ENCODE measurements at regions not wholly inside any gene's neighbourhood (a gene's known extent, or its start where the extent isn't known, plus 50 kb on each side); places are given as distances from the start of the nearest gene placed in this dataset.
A peak's percentile ranks its signal among the peaks of the same experiment; 100 is the strongest.
"Not testable (repeated sequence)": the region's sequence is repeated elsewhere in the genome, so short reads cannot be mapped to it uniquely, and the experiment has no call there.

DNA sequence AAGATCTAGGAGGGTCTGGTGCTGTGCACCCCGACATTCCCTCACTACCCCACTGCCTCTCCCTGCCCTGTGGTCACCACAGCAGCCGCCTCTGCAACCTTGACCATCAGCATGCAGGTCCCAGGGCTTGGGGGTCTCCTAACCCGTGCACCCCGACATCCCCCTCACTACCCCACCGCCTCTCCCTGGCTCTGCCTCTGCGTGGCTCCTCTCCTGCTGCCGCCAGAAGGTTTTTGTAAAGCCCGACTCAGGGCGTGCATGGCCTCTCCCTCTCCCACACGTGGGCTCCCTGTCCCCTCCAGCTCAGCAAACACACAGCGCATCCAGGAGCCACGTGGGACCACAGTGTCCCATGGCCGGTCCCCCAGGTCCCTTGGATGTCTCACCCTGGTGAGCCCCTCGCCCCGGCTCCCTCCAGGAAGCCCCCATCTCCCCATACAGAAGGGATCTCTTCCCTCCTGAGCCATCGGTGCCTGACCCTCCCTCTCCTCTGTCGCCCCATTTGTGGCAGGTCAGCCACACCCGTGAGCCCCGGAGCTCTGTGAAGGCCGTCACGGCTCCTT lies 112.5 kb upstream of the LPCAT1 start:
- DNase-seq (ENCODE audit: low spot score), result not testable (repeated sequence)

DNA sequence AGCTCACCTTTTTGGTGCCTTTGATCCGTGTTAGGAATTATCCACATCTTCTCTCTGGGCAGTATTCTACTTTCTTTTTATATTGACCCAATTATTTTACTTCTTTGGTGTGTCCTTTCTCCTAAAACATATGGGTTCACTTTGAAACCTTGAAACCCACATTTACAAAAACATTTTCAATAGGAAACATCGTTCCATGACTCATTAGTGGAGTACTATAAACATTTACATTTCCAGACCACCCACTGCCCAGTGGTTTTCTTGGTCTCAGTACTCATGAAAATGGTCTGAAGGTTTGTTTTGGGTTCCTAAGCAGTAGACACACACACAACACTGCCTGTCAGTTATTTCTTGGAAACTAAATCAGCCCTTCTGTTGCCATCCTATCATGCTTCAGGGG lies 111.7 kb upstream of the LPCAT1 start:
- DNase-seq (ENCODE audit: low spot score), result not testable (repeated sequence)

DNA sequence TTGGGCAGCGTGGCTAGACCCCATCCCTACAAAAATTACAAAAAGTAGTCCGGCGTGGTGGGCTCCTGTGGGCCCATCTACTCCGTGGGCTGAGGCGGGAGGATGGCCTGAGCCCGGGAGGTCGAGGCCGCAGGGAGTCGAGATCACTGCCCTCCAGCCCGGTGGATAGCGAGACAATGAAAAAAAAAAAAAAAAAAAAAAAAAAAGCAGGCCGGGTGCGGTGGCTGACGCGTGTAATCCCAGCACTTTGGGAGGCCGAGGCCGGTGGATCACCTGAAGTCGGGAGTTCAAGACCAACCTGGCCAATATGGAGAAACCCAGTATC lies 110.5 kb upstream of the LPCAT1 start:
- no peak for DNase-seq (ENCODE audit: low spot score)

DNA sequence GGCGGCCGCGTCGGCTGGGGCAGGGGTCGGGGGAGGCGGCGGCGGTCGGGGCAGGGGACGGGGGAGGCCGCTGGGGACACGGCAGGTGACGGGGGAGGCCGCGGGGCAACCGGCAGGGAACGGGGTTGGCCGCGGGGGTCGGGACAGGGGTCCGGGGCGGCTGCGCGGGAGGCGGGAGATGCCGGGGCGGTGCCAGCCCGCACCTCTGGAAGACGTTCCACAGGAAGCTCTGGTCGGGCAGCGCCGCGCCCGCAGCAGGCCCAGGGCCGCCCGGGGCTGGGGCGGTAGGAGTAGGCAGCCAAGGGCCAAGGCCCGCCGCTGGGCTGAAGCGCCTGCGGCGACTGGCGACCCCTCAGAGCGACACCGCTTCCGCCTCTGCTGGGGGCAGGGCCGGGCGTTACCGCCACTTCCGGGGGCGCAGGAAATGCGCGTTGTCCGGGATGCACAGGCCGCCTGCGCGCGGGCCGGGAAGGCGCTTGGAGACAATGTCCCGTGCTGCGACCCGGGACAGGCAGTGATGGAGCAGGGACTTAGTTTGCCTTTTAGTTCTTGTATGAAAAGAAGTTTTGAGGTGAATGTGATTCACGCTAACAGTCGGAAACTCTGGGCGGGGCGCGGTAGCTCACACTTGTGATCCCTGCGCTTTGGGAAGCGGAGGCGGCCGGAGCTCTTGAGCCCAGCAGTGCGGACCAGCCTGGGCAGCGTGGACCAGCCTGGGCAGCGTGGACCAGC lies 110.0 kb upstream of the LPCAT1 start:
- DNase-seq (ENCODE audit: low spot score), result peak; percentile 85

DNA sequence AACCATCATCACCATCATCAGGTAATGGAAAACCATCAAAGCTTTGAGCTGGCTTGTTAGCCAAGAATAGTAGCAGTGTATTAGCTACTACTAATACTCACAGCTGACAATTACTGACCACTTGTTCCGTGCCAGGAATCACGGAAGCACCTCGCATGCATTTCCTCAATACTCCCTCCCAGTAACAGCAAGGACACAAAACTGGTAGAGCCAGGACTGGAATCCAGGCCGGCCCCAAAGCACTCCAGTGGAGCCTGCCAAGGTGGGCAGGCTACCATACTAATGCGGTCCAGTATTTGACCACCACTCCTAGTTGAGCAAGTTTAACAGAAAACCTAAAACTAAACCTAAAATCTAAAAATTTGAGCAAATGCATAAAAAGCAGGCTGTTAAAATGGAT lies 107.2 kb upstream of the LPCAT1 start:
- DNase-seq (ENCODE audit: low spot score), result not testable (repeated sequence)

DNA sequence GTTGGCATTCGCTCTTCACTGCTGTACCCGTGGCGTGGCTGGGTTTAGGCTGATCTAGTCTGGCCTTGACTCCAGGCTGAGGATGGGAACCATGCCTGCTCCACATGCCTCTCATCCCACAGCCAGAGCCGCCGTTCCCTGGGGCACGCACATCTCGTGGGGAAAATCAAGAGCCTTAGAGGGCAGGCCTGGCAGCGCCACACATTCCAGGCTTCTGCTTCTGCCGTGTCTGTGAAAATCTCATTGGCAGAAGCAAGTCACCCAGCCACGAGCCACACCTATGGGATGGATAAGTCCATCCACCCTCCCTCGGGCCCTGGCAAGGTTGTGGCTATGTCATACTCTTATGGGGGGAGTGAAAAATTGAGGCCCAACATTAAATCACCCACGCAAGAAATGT lies 102.6 kb upstream of the LPCAT1 start:
- DNase-seq (ENCODE audit: low spot score), result not testable (repeated sequence)

DNA sequence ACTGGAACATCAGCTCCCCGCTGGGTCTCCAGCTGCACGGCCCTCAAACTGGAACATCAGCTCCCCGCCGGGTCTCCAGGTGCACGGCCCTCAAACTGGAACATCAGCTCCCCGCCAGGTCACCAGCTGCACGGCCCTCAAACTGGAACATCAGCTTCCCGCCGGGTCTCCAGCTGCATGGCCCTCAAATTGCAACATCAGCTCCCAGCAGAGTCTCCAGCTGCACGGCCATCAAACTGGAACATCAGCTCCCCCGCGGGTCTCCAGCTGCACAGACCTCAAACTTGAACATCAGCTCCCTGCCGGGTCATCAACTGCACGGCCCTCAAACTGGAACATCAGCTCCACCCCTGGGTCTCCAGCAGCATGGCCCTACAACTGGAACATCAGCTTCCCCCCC lies 95.8 kb upstream of the LPCAT1 start:
- not testable (repeated sequence) for DNase-seq (ENCODE audit: low spot score)

DNA sequence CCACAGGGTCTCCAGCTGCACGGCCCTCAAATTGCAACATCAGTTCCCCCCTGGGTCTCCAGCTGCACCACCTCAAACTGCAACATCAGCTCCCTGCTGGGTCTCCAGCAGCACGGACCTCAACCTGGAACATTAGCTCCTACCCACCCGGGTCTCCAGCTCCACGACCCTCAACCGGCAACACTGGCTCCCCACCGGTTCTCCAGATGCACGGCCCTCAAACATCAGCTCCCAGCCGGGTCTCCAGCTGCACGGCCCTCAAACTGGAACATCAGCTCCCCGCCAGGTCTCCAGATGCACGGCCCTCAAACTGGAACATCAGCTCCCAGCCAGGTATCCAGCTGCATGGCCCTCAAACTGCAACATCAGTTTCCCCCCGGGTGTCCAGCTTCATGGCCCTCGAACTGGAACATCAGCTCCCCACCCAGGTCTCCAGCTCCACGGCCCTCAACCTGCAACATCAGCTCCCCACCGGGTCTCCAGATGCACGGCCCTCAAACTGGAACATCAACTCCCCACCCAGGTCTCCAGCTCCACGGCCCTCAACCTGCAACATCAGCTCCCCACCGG lies 94.6 kb upstream of the LPCAT1 start:
- not testable (repeated sequence) for DNase-seq (ENCODE audit: low spot score)

DNA sequence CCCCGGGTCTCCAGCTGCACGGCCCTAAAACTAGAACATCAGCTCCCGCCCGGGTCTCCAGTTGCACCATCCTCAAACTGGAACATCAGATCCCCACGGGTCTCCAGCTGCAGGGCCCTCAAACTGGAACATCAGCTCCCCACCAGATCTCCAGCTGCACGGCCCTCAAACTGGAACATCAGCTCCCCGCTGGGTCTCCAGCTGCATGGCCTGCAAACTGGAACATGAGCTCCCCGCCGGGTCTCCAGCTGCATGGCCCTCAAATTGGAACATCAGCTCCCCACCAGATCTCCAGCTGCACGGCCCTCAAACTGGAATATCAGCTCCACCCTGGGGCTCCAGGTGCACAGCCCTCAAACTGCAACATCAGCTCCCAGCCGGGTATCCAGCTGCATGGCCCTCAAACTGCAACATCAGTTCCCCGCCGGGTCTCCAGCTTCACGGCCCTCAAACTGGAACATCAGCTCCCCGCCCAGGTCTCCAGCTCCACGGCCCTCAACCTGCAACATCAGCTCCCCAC lies 93.5 kb upstream of the LPCAT1 start:
- not testable (repeated sequence) for DNase-seq (ENCODE audit: low spot score)

DNA sequence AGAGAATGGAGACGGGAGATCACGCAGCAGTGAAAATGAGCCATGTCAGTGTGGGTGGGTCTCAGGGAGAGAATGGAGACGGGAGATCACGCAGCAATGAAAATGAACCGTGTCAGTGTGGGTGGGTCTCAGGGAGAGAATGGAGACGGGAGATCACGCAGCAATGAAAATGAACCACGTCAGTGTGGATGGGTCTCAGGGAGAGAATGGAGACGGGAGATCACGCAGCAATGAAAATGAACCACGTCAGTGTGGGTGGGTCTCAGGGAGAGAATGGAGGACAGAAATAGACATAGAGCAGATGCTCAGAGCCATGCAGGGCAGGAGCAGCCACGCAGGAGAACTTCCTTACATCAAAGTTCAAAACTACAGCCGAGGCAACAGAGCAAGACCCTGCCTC lies 89.8 kb upstream of the LPCAT1 start:
- DNase-seq (ENCODE audit: low spot score), result not testable (repeated sequence)

DNA sequence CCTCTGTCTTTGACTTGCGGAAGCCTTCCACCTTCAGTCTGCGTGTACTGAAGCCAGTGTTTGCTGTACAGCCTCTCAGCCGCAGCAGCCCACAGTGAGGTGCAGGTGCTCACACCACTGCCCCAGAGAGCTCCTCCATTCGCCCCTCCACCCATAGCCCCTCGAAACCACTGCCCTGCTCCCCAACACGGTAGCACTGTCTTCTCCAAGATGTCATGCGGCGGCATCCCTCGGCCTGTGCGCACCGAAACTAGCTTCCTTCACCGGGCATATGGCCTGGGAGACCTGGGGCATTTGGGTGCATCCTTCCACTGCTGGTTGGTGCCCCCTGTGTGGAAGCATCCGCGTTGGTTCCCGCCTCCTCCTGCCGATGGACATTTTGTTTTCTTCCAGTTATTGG lies 86.8 kb upstream of the LPCAT1 start:
- not testable (repeated sequence) for DNase-seq (ENCODE audit: low spot score)

DNA sequence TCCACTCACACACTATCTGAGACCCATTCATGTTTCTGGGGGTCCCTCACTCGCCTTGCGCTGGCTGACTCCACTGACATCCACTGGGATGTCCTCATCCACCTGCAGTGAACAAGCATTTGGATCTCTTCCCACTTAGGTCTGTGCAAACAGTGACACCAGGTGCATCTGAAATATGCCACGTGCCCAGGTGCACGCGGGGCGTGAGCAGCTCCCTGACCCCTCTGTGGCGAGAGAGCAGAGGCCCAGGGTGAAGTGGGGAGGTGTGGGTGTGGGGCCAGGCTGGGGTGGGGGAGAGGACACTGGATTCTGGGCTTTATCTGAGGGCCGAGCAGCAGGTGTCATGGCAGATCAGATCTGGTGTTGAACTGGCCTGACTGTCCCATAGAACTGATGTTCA lies 85.4 kb upstream of the LPCAT1 start:
- DNase-seq (ENCODE audit: low spot score), result not testable (repeated sequence)

DNA sequence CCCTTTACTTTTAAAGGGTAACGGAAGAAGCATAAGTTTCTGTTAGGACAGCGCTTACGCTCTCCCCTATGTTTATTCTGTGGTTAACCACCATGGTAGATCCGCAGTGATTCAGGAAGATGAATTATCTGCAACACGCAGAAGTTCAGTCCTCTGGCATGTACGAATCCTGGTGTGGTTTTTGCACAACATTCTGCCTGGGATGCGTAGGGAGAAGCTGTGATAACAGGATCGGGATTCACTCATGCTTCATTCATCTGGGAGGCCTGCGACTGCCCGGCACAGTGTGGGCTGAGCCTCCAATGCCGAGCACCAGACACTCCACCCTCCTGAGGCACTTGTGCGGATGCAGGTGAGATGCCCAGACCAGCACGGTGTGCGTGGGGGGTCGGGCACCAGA lies 84.6 kb upstream of the LPCAT1 start:
- DNase-seq (ENCODE audit: low spot score), result not testable (repeated sequence)

DNA sequence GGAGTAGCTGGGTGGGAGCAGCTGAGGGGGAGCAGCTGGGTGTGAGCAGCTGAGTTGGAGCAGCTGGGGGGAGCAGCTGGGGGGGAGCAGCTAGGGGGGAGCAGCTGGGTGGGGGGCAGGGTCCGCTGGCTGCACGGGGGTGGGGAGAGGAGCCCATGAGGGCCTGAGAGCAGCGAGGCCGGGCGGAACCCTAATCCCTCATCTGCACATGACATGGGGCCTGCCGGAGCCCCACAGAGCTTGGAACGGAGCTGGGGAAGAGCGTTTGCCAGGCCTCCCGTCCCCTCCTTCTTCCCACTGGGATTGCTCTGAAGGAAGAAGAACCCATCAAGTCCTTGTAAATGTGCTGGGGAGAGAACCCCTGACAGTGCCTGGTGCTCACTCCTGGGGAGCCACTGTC lies 83.2 kb upstream of the LPCAT1 start:
- not testable (repeated sequence) for DNase-seq (ENCODE audit: low spot score)

DNA sequence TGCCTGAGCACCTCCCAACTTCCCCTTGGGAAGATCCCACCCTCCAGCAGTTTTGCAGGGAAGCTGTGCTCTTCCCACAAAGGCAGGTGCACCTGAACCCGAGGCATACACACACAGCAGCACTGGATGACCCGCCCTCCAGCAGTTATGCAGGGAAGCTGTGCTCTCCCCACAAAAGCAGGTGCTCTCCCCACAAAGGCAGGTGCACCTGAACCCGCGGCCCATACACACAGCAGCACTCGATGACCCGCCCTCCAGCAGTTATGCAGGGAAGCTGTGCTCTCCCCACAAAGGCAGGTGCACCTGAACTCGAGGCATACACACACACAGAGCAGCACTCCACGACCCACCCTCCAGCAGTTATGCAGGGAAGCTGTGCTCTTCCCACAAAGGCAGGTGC lies 80.2 kb upstream of the LPCAT1 start:
- not testable (repeated sequence) for DNase-seq (ENCODE audit: low spot score)

DNA sequence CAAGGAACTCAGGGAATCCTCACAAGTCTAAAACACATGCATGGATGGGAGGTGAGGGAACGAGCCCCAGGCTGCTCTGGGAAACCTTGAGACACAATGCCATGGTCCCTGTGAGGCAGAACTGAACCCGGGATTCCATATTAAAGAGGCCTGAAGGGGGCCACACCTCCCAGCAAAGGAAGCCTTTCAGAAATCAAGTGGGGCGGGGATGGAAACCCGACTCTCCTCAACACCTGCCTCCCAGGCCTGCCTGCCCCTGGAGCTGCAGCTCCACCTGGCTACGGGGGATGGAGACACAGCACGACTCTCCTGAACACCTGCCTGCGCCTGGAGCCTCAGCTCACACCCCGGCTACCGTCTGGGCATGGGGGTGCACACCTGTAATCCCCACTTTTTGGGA lies 77.8 kb upstream of the LPCAT1 start:
- DNase-seq (ENCODE audit: low spot score), result not testable (repeated sequence)

DNA sequence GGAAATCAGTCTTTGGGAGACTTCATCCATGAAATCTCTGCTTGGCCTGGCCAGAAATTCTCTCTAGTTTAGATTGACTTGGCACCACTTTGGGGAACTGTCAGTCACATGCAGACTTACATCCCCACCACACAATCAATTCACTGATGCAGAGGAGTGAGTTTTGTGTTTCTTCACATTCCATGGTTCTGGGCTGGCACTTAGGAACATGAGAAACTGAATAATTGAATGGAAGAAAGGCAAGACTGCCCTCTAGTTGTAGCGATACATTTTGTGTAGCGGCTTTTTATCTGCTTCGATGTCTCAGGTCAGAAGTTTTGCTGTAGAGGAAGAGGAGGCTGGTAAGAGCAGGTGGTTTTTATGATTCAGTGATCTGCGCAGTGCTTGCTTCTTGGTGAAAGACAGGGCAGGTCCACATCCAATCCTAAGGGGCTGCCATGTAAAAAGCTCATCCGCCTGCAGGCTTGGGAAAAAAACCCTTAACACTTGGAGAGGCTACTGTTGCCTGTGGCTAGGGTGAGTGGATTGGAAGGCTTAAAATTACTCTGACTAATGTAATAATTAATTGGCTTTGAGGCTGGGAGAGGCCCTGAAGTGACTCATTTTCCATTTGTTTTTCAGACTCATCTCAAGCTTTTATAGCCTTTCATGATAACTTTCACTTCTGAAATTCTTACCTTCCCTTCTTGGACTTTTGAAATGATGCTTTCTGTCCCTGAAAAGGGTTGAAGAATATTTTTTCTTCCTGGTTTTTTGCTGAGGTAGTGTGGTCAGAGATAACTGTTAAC lies 75.4 kb upstream of the LPCAT1 start:
- DNase-seq (ENCODE audit: low spot score), result not testable (repeated sequence)

DNA sequence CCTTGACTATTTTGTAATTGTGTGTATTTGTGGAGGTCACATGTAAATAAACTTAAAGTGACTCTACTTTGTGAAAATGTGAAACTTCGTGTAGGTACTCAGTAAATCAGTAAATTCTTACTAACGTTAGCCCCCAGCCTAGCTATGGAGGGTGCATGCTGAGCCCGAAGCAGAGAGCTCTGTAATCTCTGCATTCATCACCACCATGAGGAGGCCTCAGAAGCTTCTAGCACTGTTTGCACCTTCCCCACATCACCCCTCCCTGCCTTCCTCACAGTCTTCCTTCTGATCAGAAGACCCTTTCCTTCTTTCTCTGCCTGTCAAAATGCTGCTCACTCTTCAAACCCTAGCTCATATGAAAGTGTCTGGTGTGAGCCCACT lies 73.3 kb upstream of the LPCAT1 start:
- not testable (repeated sequence) for DNase-seq (ENCODE audit: low spot score)

DNA sequence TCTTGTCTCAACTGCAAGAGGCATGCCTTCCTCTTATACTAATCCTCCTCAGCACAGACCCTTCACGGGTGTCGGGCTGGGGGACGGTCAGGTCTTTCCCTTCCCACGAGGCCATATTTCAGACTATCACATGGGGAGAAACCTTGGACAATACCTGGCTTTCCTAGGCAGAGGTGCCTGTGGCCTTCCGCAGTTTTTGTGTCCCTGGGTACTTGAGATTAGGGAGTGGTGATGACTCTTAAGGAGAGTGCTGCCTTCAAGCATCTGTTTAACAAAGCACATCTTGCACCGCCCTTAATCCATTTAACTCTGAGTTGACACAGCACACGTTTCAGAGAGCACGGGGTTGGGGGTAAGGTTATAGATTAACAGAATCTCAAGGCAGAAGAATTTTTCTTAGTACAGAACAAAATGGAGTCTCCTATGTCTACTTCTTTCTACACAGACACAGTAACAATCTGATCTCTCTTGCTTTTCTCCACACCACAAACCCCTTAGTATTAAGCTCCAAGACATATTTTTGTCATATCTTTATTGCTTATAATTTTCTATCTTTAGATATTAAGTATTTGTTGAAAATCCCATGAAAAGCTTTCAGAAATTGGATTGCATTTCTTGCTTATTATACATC lies 72.8 kb upstream of the LPCAT1 start:
- not testable (repeated sequence) for DNase-seq (ENCODE audit: low spot score)

DNA sequence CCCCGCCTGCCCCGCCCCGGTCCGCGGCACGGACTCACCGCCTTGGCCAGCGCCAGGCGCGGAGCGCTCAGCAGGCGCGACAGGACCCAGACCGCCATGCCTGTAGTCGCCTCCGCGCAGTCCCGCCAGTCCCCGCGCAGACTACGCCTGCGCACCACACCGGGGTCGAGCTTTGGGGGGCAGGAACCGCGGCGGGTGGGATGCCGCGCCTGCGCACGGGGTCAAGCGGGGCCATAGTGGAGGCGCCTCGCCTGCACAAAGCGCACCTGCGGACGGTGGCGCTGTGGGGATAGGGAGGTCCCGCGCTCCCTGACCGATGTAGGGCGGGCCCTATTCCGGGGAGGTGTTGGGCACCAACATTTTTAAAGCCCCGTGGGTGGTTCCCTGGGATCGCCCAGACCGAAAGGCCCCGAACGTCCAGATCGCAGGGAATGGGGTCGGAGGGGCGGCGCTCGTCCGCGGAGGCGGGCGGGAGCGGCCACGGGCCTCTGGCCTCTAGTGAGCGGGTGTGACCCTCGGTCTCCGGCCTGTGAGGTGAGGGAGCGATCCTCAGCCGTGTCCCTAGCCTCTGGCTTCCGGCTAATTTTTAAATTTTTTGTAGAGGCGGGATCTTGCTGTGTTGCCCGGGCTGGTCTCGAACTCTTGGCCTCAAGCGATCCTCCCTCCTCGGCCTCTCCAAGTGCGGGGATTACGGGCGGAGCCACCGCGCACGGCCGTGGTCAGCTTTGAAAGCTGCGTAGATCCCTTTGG lies 70.8 kb upstream of the LPCAT1 start:
- peak; percentile 83 for DNase-seq (ENCODE audit: low spot score)

DNA sequence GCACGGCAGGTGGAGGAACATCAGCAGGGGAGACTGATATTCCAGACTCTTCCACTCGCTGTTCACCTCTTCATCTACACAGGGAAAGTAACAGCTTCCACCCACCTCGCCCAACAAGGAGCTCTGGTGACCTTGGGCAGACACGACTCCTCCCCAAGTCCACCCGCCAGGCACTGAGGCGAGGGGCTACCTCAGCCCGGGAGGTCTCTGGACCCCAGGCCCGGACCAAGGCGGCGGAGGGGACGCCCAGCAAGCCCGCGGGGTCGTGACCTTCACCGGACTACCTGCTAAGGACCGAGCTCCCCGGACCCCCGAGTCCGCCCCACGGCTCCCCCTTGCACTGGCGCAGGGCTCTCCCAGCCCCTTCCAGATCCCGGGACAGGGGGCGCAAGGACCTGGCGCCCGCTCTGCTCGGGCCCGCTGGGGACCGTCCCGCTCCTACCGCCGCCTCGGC lies 70.2 kb upstream of the LPCAT1 start:
- DNase-seq (ENCODE audit: low spot score), result no peak

All from LoVo (cell line).